OCI-LY7 (cell line): ENCODE measurements at regions not wholly inside any gene's neighbourhood (a gene's known extent, or its start where the extent isn't known, plus 50 kb on each side); places are given as distances from the start of the nearest gene placed in this dataset.

ENCODE experiments used
- BruUV-seq: library from RNA; stranded (reverse); fragments of 400-500 nt; replicated peaks from 2 replicates; lab custom pipeline; 2021; lab: Mats Ljungman, UMichigan
- CTCF ChIA-PET: fragments of 300-600 bp; sonication (Branson Sonifier 250); formaldehyde crosslinking; loops from one replicate; lab custom pipeline; 2022; ENCODE audit warnings: antibody characterized with exemption; ENCODE audit not compliant: unreplicated experiment; lab: Charles Lee
- POLR2A ChIA-PET: fragments of 300-600 bp; sonication (Branson Sonifier 250); formaldehyde crosslinking; loops from one replicate; lab custom pipeline; 2022; ENCODE audit warnings: antibody characterized with exemption; lab: Charles Lee
- DNase-seq: peaks from one replicate; pipeline ENCODE4 v3.0.0-alpha.2; 2015; ENCODE audit warnings: low spot score
- H2AFZ ChIP-seq: fragments of 200-600 bp; sonication (generic), shearing (Covaris generic); 2 replicates; pipeline ENCODE4 v1.6.1; 2014; ENCODE audit warnings: mild to moderate bottlenecking, antibody characterized with exemption, low read length, moderate library complexity
- H3K27ac ChIP-seq: fragments of 200-600 bp; sonication (generic); 2 replicates; pipeline ENCODE4 v1.5.1; 2014; ENCODE audit warnings: mixed run types, low read depth, mild to moderate bottlenecking, moderate library complexity, low read length, inconsistent platforms; ENCODE audit not compliant: poor library complexity, severe bottlenecking
- H3K36me3 ChIP-seq: fragments of 200-600 bp; sonication (generic); 2 replicates; pipeline ENCODE4 v1.6.1; 2014; ENCODE audit warnings: mild to moderate bottlenecking, antibody characterized with exemption, low read length, moderate library complexity, mixed read lengths; ENCODE audit not compliant: insufficient read depth
- H3K4me1 ChIP-seq: fragments of 200-600 bp; sonication (generic); 2 replicates; pipeline ENCODE4 v1.5.1; 2014; ENCODE audit warnings: mild to moderate bottlenecking, low read length; ENCODE audit not compliant: insufficient read depth, poor library complexity, severe bottlenecking
- H3K4me2 ChIP-seq: fragments of 200-600 bp; sonication (generic); 2 replicates; pipeline ENCODE4 v1.6.1; 2014; ENCODE audit warnings: mild to moderate bottlenecking, low read length
- H3K4me3 ChIP-seq: fragments of 200-600 bp; sonication (generic); 2 replicates; pipeline ENCODE4 v1.5.1; 2014; ENCODE audit warnings: mild to moderate bottlenecking, low read depth, low read length; ENCODE audit not compliant: poor library complexity, severe bottlenecking
- H3K79me2 ChIP-seq: fragments of 200-600 bp; sonication (generic); 2 replicates; pipeline ENCODE4 v1.6.1; 2016; ENCODE audit warnings: low read depth, mild to moderate bottlenecking, low read length, moderate library complexity, mixed read lengths; ENCODE audit not compliant: insufficient read depth
- H3K9me2 ChIP-seq: fragments of 200-600 bp; sonication (generic); 2 replicates; pipeline ENCODE4 v1.6.1; 2016; ENCODE audit warnings: mild to moderate bottlenecking, low read length, mixed read lengths; ENCODE audit not compliant: insufficient read depth
- H3K9me3 ChIP-seq: fragments of 200-600 bp; sonication (generic); 2 replicates; pipeline ENCODE4 v1.6.1; 2014; ENCODE audit warnings: mild to moderate bottlenecking, mixed run types, low read length, mixed read lengths
- H4K20me1 ChIP-seq: fragments of 200-600 bp; sonication (generic); 2 replicates; pipeline ENCODE4 v1.6.1; 2014; ENCODE audit warnings: mild to moderate bottlenecking, antibody characterized with exemption, low read length, moderate library complexity, mixed read lengths; ENCODE audit not compliant: insufficient read depth
- CTCF ChIP-seq: fragments of 200-600 bp; sonication (generic); conservative IDR thresholded peaks from 2 replicates; pipeline ENCODE4 v1.5.1; 2014; ENCODE audit warnings: mild to moderate bottlenecking, antibody characterized with exemption, low read length, moderate library complexity, mixed read lengths
- EZH2phosphoT487 ChIP-seq: fragments of 200-600 bp; sonication (generic); IDR thresholded peaks from 2 replicates; pipeline ENCODE4 v1.6.1; 2018; ENCODE audit warnings: low read depth, borderline replicate concordance, mild to moderate bottlenecking, mixed run types, antibody characterized with exemption, low read length, moderate library complexity, mixed read lengths
- intact Hi-C: fragments of 100-400 bp; cut with micrococcal nuclease; formaldehyde crosslinking; loops from one replicate; pipeline ENCODE4 v1.10.0; 2022; ENCODE audit not compliant: unreplicated experiment

DNA sequence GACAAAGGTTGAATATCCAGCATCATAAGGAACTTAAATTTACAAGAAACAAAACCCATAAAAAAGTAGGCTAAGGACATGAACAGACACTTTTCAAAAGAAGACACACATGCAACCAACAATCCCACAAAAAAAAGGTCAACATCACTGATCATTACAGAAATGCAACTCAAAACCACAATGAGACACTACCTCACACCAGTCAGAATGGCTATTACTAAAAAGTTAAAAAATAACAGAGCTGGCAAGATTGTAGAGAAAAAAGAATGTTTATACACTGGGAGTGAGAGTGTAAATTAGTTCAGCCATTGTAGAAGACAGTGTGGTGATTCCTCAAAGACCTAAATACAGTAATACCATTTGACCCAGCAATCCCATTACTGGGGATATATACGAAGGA lies 474.7 kb downstream of the TRIML1 start:
- Histone ChIP-seq H3K9me3 (0 out of 2 replicates have a peak, but pooled peaks cover 3% of the 10 kb centered on the region), H3K4me3 (no peak overlapping the region), H3K79me2 (no peaks in the 10 kb centered on the region), H3K36me3 (no peaks in the 10 kb centered on the region), H4K20me1 (no peaks in the 10 kb centered on the region), H3K4me1 (no peaks in the 10 kb centered on the region), H3K9me2 (no peaks in the 10 kb centered on the region), H2AFZ (no peak overlapping the region), H3K27ac (no peak overlapping the region), H3K4me2 (no peak overlapping the region)
- CTCF ChIA-PET: no interaction called here
- no TSS peak for BruUV-seq
- intact Hi-C loops: no loop called here
- POLR2A ChIA-PET: no interaction called here
- TF ChIP-seq CTCF: no peak
- TF ChIP-seq EZH2phosphoT487: no peak
- DNase-seq: no peak

DNA sequence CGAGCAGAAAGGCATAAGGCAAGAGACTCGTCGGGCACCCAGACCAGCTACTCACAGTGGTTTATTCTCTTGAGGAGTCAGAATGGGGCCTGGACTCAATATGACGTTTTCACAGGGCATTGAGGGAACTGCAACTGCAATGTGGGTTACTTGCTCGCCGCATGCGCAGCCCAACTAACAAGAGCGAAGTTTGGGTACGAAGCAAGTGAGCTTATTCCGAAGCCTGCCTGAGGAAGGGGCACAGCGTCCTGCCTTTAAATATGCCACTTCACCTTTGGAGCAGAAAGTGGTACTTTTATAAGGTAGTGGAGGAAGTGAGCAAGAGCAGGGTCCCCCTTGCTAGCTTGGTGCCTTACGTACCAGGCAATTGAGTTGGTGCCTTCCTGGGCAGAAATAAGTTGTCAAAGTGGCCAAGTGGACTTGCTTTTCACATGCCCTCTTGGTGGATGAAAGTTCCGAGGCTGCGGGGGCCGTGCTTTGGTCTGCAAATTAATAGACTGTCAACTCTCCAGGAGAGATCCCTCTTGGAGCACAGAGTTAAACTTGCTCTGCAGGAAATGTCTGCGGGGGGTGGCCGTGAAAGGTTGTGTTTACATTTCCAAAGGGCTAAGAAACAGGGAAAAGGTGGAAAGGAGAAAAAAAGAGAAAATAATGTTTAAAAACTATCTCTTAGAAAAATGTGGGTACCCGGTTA lies 480.4 kb downstream of the TRIML1 start:
- POLR2A ChIA-PET: no interaction called here
- no peak overlapping the region for H3K4me3 ChIP-seq
- no peak overlapping the region for H3K27ac ChIP-seq
- CTCF ChIA-PET: no interaction called here
- DNase-seq: no peak
- no TSS peak for BruUV-seq
- H3K4me1 ChIP-seq: no peaks in the 10 kb centered on the region
- no peak overlapping the region for H2AFZ ChIP-seq
- no peak for TF ChIP-seq CTCF
- TF ChIP-seq EZH2phosphoT487: no peak
- H3K9me2 ChIP-seq: no peaks in the 10 kb centered on the region
- intact Hi-C loops: no loop called here
- H4K20me1 ChIP-seq: no peaks in the 10 kb centered on the region
- no peaks in the 10 kb centered on the region for H3K79me2 ChIP-seq
- no peak overlapping the region for H3K4me2 ChIP-seq
- H3K36me3 ChIP-seq: no peaks in the 10 kb centered on the region
- H3K9me3 ChIP-seq: 0 out of 2 replicates have a peak, but pooled peaks cover 3% of the 10 kb centered on the region

- BruUV-seq: no TSS peak
- no peak overlapping the region for H2AFZ ChIP-seq
- no peak overlapping the region for H3K4me2 ChIP-seq
- H3K4me3 ChIP-seq: no peak overlapping the region
- no peaks in the 10 kb centered on the region for H3K79me2 ChIP-seq
- H3K9me3 ChIP-seq: 0 out of 2 replicates have a peak, but pooled peaks cover 3% of the 10 kb centered on the region
- no peak overlapping the region for H3K27ac ChIP-seq
- intact Hi-C loops: no loop called here
- H3K9me2 ChIP-seq: no peaks in the 10 kb centered on the region
- TF ChIP-seq EZH2phosphoT487: no peak
- no peak for TF ChIP-seq CTCF
- no peaks in the 10 kb centered on the region for H4K20me1 ChIP-seq
- H3K36me3 ChIP-seq: no peaks in the 10 kb centered on the region
- DNase-seq: no peak
- no peaks in the 10 kb centered on the region for H3K4me1 ChIP-seq
- ChIA-PET CTCF (interaction anchor here (0.5 kb wide), 1 partner anchor 423 kb away, joined by 9 read pairs; no protein-coding TSS in a partner anchor), POLR2A (no interaction called here)
These were observed 481.4 kb downstream of the TRIML1 start for GRCh38 chr4:188620608-188621007.
